ENCODE measurements at regions not wholly inside any gene's neighbourhood (a gene's known extent, or its start where the extent isn't known, plus 50 kb on each side); places are given as distances from the start of the nearest gene placed in this dataset.

- TF ChIP-seq CTCF (tag by site-specific recombination; IDR thresholded peaks at IDR 0.05) (no peak), ZSCAN16 (tag by site-specific recombination; IDR thresholded peaks at IDR 0.05) (no peak), ZNF76 (tag by site-specific recombination; IDR thresholded peaks at IDR 0.05; ENCODE audit: borderline replicate concordance, low read depth) (no peak)
These were observed 473.6 kb upstream of the FTMT start for GRCh38 chr5:121378046-121378445.
